Stomach (tissue), 8 donors: ENCODE measurements at regions not wholly inside any gene's neighbourhood (a gene's known extent, or its start where the extent isn't known, plus 50 kb on each side); places are given as distances from the start of the nearest gene placed in this dataset.

ENCODE experiments used
- DNase-seq, 2 donors: peaks; one replicate each; pipeline versions ENCODE4 v3.0.0 to v3.0.0-alpha.2; 2013 to 2019
- H3K27ac ChIP-seq, 5 donors: fragments of 200-600 bp in 4 of 5; sonication (generic) in 4 of 5; one replicate each; pipeline ENCODE4 v1.5.1; 2013 to 2019; ENCODE audit warnings: mild to moderate bottlenecking in 1 of 5, moderate library complexity in 1 of 5
- H3K27me3 ChIP-seq, 3 donors: fragments of 200-600 bp; sonication (generic); one replicate each; pipeline ENCODE4 v1.5.1; 2017 to 2019; ENCODE audit warnings: mixed run types in 1 of 3
- H3K36me3 ChIP-seq, 4 donors: fragments of 200-600 bp; sonication (generic); 1 replicate in 3 of 4; 2 replicates in 1 of 4; pipeline ENCODE4 v1.5.1; 2016 to 2019
- H3K4me1 ChIP-seq, 4 donors: fragments of 200-600 bp; sonication (generic); one replicate each; pipeline ENCODE4 v1.5.1; 2016 to 2019
- H3K4me3 ChIP-seq, 4 donors: fragments of 200-600 bp; sonication (generic) in 3 of 4; one replicate each; pipeline ENCODE4 v1.5.1; 2016 to 2019; ENCODE audit warnings: mild to moderate bottlenecking in 1 of 4
- H3K9me3 ChIP-seq, 4 donors: fragments of 200-600 bp; sonication (generic); one replicate each; pipeline ENCODE4 v1.5.1; 2016 to 2019
- CTCF ChIP-seq, 7 experiments: fragments of 450-650 bp in 4 of 7; fragments of 200-600 bp in 3 of 7; sonication (generic) in 3 of 7; IDR thresholded peaks; one replicate each; pipeline ENCODE4 v1.5.1; 2016 to 2019; ENCODE audit warnings: antibody characterized with exemption in 7 of 7, control low read depth in 2 of 7, mild to moderate bottlenecking in 1 of 7
- EP300 ChIP-seq: sonication (generic); formaldehyde crosslinking; IDR thresholded peaks from one replicate; pipeline ENCODE4 v1.6.1; 2017; ENCODE audit warnings: antibody characterized with exemption
- POLR2A ChIP-seq, 4 donors: fragments of 450-650 bp; IDR thresholded peaks; one replicate each; pipeline ENCODE4 v1.6.1; 2016; ENCODE audit warnings: antibody characterized with exemption in 4 of 4, control low read depth in 2 of 4, mild to moderate bottlenecking in 1 of 4, moderate library complexity in 1 of 4
- POLR2AphosphoS5 ChIP-seq, 3 donors: sonication (generic); formaldehyde crosslinking; IDR thresholded peaks; one replicate each; pipeline ENCODE4 v1.6.1; 2016; ENCODE audit warnings: antibody characterized with exemption in 3 of 3
- WGBS, 5 donors: extraction: QIAGEN DNeasy Blood & Tissue Kit in 3 of 5; methylation state at CpG; one replicate each; pipeline versions ENCODE4 v1.1.5 to v1.1.7; 2013 to 2018; 5-methylcytosine and 5-hydroxymethylcytosine counted together
- intact Hi-C: fragments of 100-400 bp; cut with DNase I; formaldehyde crosslinking; loops from one replicate; pipeline ENCODE4 v1.15.1; 2023; ENCODE audit warnings: low total_unique reads
- donor health status: healthy with polysubstance abuse.
- donor health status: Bipolar disorder and iron deficiency.
- donor health status: healthy.

- H3K4me3 ChIP-seq, result no peak overlapping the region
- H3K27me3 ChIP-seq, result no peaks in the 10 kb centered on the region
- TF ChIP-seq EP300, result no peak
- peak in 1 of 3 donors; percentile 10 for TF ChIP-seq POLR2AphosphoS5 (IDR thresholded peaks at IDR 0.05)
- no peak for TF ChIP-seq CTCF (IDR thresholded peaks at IDR 0.05)
- H3K27ac ChIP-seq, result peak overlapping the region in 3 of 5 donors; percentile 2 to 62 (median 28)
- no peaks in the 10 kb centered on the region for H3K36me3 ChIP-seq
- peaks cover 3 to 29% (median 12%) of the 10 kb centered on the region in 4 donors for H3K4me1 ChIP-seq
- WGBS, 5 donors, result 13 to 27% (median 27%) methylated on average over 2 of the region's 2 CpGs
- intact Hi-C loops, result no loop called here
- H3K9me3 ChIP-seq, result no peaks in the 10 kb centered on the region
- DNase-seq, result peak in 1 of 2 donors; percentile 49
Observed at GRCh38 chr14:55928276-55928675, 189.9 kb upstream of the PELI2 start.

- H3K4me3 ChIP-seq, result no peak overlapping the region
- H3K4me1 ChIP-seq, result peaks cover 3 to 29% (median 12%) of the 10 kb centered on the region in 4 donors
- no peaks in the 10 kb centered on the region for H3K27me3 ChIP-seq
- H3K36me3 ChIP-seq, result no peaks in the 10 kb centered on the region
- intact Hi-C loops, result no loop called here
- peaks cover 0 to 7% (median 2%) of the 10 kb centered on the region in 4 donors for H3K9me3 ChIP-seq
- no peak overlapping the region for H3K27ac ChIP-seq
- WGBS, 5 donors, result 67 to 83% (median 69%) methylated on average over 4 of the region's 4 CpGs
- TF ChIP-seq CTCF (IDR thresholded peaks at IDR 0.05) (no peak), POLR2AphosphoS5 (IDR thresholded peaks at IDR 0.05) (no peak), EP300 (no peak), POLR2A (IDR thresholded peaks at IDR 0.05) (no peak)
- no peak for DNase-seq
Observed at GRCh38 chr14:55929136-55929535, 189.1 kb upstream of the PELI2 start.

- H3K27ac ChIP-seq, result no peak overlapping the region
- no peak overlapping the region for H3K4me3 ChIP-seq
- no peaks in the 10 kb centered on the region for H3K27me3 ChIP-seq
- H3K36me3 ChIP-seq, result no peaks in the 10 kb centered on the region
- intact Hi-C loops, result no loop called here
- peaks cover 0 to 8% (median 3%) of the 10 kb centered on the region in 4 donors for H3K9me3 ChIP-seq
- peaks cover 3 to 23% (median 11%) of the 10 kb centered on the region in 4 donors for H3K4me1 ChIP-seq
- no peak for DNase-seq
- TF ChIP-seq POLR2A (IDR thresholded peaks at IDR 0.05) (no peak), EP300 (no peak), CTCF (IDR thresholded peaks at IDR 0.05) (no peak), POLR2AphosphoS5 (IDR thresholded peaks at IDR 0.05) (no peak)
- WGBS, 5 donors, result 86 to 96% (median 93%) methylated on average over 5 of the region's 5 CpGs
Observed at GRCh38 chr14:55930016-55930784, 188.0 kb upstream of the PELI2 start.

DNA sequence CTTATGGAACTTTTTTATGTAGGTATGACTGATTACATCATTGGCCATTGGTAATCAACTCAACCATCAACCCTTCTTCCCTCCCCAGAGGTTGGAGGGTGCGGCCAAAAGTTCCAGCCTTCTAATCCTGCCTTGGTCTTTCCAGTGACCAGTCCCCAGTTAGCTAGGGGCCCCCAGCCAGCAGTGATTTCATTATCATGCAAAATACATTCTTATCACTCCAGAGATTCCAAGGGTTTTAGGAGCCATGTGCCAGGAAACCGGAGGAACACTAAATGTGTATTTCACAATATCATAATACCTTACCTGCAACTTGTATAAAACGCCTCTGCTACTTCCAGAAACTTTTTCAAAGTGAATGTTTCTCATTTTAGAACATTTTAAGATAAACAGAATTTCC lies 181.5 kb upstream of the PELI2 start:
- peaks cover 0 to 23% (median 15%) of the 10 kb centered on the region in 4 donors for H3K4me1 ChIP-seq
- 25 to 50% (median 35%) methylated on average over 3 of the region's 3 CpGs for WGBS, 5 donors
- intact Hi-C loops, result no loop called here
- no peaks in the 10 kb centered on the region for H3K36me3 ChIP-seq
- no peak overlapping the region for H3K4me3 ChIP-seq
- DNase-seq, result peak in 1 of 2 donors; percentile 57
- H3K27ac ChIP-seq, result peak overlapping the region in 2 of 5 donors; percentile 28 to 32
- peaks cover 0 to 8% (median 3%) of the 10 kb centered on the region in 4 donors for H3K9me3 ChIP-seq
- TF ChIP-seq POLR2A (IDR thresholded peaks at IDR 0.05) (no peak), POLR2AphosphoS5 (IDR thresholded peaks at IDR 0.05) (no peak), EP300 (no peak), CTCF (IDR thresholded peaks at IDR 0.05) (no peak)
- no peaks in the 10 kb centered on the region for H3K27me3 ChIP-seq
